ENCODE measurements at regions not wholly inside any gene's neighbourhood (a gene's known extent, or its start where the extent isn't known, plus 50 kb on each side); places are given as distances from the start of the nearest gene placed in this dataset.

DNA sequence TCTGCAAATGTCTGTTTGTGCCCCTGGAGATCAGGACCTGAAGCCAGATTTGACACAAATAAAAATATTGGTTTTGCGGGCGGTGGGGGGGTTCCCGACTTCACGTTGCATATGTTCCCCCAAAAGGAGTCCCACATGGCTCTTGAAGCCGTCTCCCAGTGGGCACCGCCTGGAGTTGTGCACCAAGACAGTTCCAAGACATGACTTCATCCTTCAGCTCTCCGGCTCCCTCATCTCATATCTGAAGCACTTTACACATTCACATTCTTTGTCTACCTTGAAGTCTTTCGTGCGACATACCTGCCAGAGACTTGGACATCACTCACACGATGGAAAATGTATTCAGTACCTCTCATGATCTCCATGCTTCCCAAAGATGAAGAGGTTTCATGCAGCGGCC, 362.8 kb upstream of the FOXK1 start:
- H2AFZ ChIP-seq (ENCODE audit: low read length) = no peak overlapping the region
- H3K9me2 ChIP-seq (ENCODE audit: insufficient read depth, low read length) = no peaks in the 10 kb centered on the region
- ChIA-PET POLR2A (interaction anchor here (0.6 kb wide), 1 partner anchor 616 kb away, joined by 5 read pairs; no protein-coding TSS in a partner anchor), CTCF (ENCODE audit: unreplicated experiment) (no interaction called here)
- H3K4me1 ChIP-seq (ENCODE audit: insufficient read depth, low read length, poor library complexity, severe bottlenecking) = no peaks in the 10 kb centered on the region
- H3K36me3 ChIP-seq (ENCODE audit: insufficient read depth, low read length) = no peaks in the 10 kb centered on the region
- BruUV-seq (replicated peaks) = no TSS peak
- H3K4me2 ChIP-seq (ENCODE audit: low read length) = no peak overlapping the region
- H3K79me2 ChIP-seq (ENCODE audit: insufficient read depth, low read depth, low read length) = no peaks in the 10 kb centered on the region
- H3K4me3 ChIP-seq (ENCODE audit: low read depth, low read length, poor library complexity, severe bottlenecking) = no peak overlapping the region
- no peak for TF ChIP-seq EZH2phosphoT487 (IDR thresholded peaks at IDR 0.05; ENCODE audit: borderline replicate concordance, low read depth, low read length)
- TF ChIP-seq, protein P1, sequence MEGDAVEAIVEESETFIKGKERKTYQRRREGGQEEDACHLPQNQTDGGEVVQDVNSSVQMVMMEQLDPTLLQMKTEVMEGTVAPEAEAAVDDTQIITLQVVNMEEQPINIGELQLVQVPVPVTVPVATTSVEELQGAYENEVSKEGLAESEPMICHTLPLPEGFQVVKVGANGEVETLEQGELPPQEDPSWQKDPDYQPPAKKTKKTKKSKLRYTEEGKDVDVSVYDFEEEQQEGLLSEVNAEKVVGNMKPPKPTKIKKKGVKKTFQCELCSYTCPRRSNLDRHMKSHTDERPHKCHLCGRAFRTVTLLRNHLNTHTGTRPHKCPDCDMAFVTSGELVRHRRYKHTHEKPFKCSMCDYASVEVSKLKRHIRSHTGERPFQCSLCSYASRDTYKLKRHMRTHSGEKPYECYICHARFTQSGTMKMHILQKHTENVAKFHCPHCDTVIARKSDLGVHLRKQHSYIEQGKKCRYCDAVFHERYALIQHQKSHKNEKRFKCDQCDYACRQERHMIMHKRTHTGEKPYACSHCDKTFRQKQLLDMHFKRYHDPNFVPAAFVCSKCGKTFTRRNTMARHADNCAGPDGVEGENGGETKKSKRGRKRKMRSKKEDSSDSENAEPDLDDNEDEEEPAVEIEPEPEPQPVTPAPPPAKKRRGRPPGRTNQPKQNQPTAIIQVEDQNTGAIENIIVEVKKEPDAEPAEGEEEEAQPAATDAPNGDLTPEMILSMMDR (conservative IDR thresholded peaks at IDR 0.05; ENCODE audit: low read length) = no peak
- intact Hi-C loops (cut with micrococcal nuclease; ENCODE audit: unreplicated experiment) = no loop called here
- no peaks in the 10 kb centered on the region for H3K9me3 ChIP-seq (ENCODE audit: low read length)
- no peaks in the 10 kb centered on the region for H4K20me1 ChIP-seq (ENCODE audit: insufficient read depth, low read length)
- H3K27ac ChIP-seq (ENCODE audit: low read depth, low read length, poor library complexity, severe bottlenecking) = no peak overlapping the region
- DNase-seq (ENCODE audit: low spot score) = no peak

DNA sequence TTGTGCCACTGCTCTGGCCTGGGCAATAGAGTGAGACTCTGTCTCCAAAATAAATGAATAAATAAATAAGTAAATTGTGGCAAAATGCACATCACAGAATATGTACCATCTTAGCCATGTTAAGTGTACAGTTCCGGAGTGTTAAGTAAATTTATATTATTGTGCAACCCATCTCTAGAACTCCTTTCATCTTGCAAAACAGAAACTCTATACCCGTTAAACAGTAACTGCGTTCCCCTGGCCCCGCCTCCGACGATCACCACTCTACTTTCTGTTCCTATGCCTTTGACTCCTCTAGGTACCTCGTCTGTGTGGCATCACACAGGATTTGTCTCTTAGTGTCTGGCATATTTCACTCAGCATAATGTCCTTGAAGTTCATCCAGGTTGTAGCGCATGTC, 356.4 kb upstream of the FOXK1 start:
- no peak overlapping the region for H3K27ac ChIP-seq (ENCODE audit: low read depth, low read length, poor library complexity, severe bottlenecking)
- no peak for TF ChIP-seq EZH2phosphoT487 (IDR thresholded peaks at IDR 0.05; ENCODE audit: borderline replicate concordance, low read depth, low read length)
- no peaks in the 10 kb centered on the region for H3K36me3 ChIP-seq (ENCODE audit: insufficient read depth, low read length)
- no peaks in the 10 kb centered on the region for H3K79me2 ChIP-seq (ENCODE audit: insufficient read depth, low read depth, low read length)
- no peak overlapping the region for H2AFZ ChIP-seq (ENCODE audit: low read length)
- H3K4me1 ChIP-seq (ENCODE audit: insufficient read depth, low read length, poor library complexity, severe bottlenecking) = no peaks in the 10 kb centered on the region
- intact Hi-C loops (cut with micrococcal nuclease; ENCODE audit: unreplicated experiment) = no loop called here
- CTCF ChIA-PET (ENCODE audit: unreplicated experiment) = no interaction called here
- POLR2A ChIA-PET = no interaction called here
- DNase-seq (ENCODE audit: low spot score) = no peak
- H3K4me2 ChIP-seq (ENCODE audit: low read length) = no peak overlapping the region
- BruUV-seq (replicated peaks) = no TSS peak
- H3K9me3 ChIP-seq (ENCODE audit: low read length) = no peaks in the 10 kb centered on the region
- H3K9me2 ChIP-seq (ENCODE audit: insufficient read depth, low read length) = no peaks in the 10 kb centered on the region
- no peaks in the 10 kb centered on the region for H4K20me1 ChIP-seq (ENCODE audit: insufficient read depth, low read length)
- H3K4me3 ChIP-seq (ENCODE audit: low read depth, low read length, poor library complexity, severe bottlenecking) = no peak overlapping the region

DNA sequence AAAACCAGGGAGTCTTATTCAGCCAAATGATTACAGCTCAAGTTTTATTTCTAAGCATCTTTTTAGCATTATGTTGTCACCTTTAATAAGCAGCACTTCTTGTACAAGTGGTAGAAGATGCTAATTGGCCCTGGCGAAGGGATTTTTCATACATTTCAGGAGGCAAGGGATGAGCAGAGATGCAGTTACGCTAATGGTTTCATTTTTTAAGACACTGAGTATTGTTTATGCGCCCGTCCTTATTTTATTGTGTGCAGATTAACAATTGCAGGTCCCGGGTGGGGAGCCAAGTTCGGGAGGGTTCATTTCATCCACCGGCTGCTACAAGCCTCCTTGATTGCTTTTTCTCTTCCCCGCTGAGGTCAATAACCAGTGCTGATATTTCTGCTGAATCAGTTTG, 350.4 kb upstream of the FOXK1 start:
- BruUV-seq (replicated peaks) = no TSS peak
- Histone ChIP-seq H3K9me3 (ENCODE audit: low read length) (no peaks in the 10 kb centered on the region), H3K4me2 (ENCODE audit: low read length) (no peak overlapping the region), H4K20me1 (ENCODE audit: insufficient read depth, low read length) (no peaks in the 10 kb centered on the region), H3K36me3 (ENCODE audit: insufficient read depth, low read length) (no peaks in the 10 kb centered on the region), H3K27ac (ENCODE audit: low read depth, low read length, poor library complexity, severe bottlenecking) (no peak overlapping the region), H3K79me2 (ENCODE audit: insufficient read depth, low read depth, low read length) (no peaks in the 10 kb centered on the region), H2AFZ (ENCODE audit: low read length) (no peak overlapping the region), H3K9me2 (ENCODE audit: insufficient read depth, low read length) (no peaks in the 10 kb centered on the region), H3K4me1 (ENCODE audit: insufficient read depth, low read length, poor library complexity, severe bottlenecking) (no peaks in the 10 kb centered on the region), H3K4me3 (ENCODE audit: low read depth, low read length, poor library complexity, severe bottlenecking) (no peak overlapping the region)
- ChIA-PET POLR2A (interaction anchor here (0.9 kb wide), 1 partner anchor 9 kb away, joined by 6 read pairs; no protein-coding TSS in a partner anchor), CTCF (ENCODE audit: unreplicated experiment) (no interaction called here)
- no peak for TF ChIP-seq EZH2phosphoT487 (IDR thresholded peaks at IDR 0.05; ENCODE audit: borderline replicate concordance, low read depth, low read length)
- TF ChIP-seq, protein P1 (conservative IDR thresholded peaks at IDR 0.05; ENCODE audit: low read length) = no peak
- intact Hi-C loops (cut with micrococcal nuclease; ENCODE audit: unreplicated experiment) = no loop called here
- no peak for DNase-seq (ENCODE audit: low spot score)
